ENCODE measurements at regions not wholly inside any gene's neighbourhood (a gene's known extent, or its start where the extent isn't known, plus 50 kb on each side); places are given as distances from the start of the nearest gene placed in this dataset.
"Not testable (repeated sequence)": the region's sequence is repeated elsewhere in the genome, so short reads cannot be mapped to it uniquely, and the experiment has no call there.

DNA sequence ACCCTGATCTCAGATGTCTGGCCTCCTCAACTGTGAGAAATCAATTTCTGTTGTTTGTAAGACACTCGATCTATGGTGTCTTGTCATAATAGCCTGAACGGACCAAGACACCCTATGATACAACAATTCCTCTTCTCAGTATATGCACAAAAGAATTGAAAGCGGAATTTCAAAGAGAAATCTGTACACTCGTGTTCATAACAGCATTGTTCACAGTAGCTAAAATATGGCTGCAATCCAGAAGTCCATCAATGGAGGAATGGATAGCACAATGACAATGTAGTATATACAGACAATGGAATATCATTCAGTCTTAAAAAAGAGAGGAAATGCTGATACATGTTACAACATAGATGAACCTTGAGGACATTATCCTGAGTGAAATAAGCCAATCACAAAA, 354.6 kb downstream of the SFMBT2 start:
- DNase-seq = no peak

- no peak for DNase-seq
Observed at GRCh38 chr10:7054915-7055314, 355.9 kb downstream of the SFMBT2 start.

DNA sequence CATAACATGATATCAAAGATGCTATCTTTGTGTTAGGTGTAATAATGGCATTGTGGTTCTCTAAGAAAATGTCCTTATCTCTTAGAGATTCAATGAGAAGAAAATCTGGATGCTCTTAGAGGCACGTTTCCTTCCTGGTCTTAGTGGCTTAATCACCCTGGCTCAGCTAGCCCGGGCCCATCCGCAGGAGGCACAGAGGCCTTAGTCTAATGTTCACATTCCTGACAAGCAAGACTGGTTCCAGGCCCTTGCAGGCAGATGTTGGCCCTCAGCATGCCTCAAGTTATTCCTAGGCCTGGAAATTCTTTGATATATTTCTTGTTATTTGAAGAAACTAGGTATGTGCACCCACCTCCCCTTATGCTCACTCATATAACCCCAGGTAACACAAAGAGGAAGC, 357.6 kb downstream of the SFMBT2 start:
- DNase-seq = no peak

DNA sequence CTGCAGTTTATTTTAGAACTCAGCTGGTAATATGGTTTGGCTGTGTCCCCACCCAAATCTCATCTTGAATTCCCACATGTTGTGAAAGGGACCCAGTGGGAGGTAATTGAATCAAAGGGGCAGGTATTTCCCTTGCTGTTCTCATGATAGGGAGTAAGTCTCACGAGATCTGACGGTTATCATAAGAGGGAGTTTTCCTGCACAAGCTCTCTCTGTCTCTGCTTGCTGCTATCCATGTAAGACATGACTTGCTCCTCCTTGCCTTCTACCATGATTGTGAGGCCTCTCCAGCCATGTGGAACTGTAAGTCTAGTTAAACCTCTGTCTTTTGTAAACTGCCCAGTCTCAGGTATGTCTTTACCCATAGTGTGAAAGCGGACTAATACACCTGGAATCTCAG, 360.8 kb downstream of the SFMBT2 start:
- not testable (repeated sequence) for DNase-seq

DNA sequence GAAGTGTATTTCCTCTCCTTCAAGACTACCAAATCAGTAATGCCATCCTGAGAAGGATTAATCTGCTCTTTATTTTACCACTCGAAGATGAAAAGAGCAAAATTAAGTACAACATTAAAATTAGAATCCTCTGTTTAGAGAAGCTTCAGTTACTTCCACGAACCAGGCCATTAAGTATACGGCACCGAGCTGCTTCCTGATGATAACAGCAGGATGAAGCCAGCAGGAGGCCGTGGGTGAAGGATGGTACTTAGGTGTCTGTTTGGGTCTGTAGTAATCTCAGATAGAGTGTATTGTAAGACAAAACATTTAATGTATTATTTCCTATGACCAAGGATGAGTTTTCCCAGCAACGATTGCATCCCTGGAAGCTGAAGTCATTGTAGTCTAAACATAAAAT, 362.8 kb downstream of the SFMBT2 start:
- DNase-seq = no peak

- no peak for DNase-seq
Observed at GRCh38 chr10:7046615-7047014, 364.2 kb downstream of the SFMBT2 start.

GRCh38 chr10:7045891-7046599, 364.8 kb downstream of the SFMBT2 start:
- no peak for DNase-seq

DNA sequence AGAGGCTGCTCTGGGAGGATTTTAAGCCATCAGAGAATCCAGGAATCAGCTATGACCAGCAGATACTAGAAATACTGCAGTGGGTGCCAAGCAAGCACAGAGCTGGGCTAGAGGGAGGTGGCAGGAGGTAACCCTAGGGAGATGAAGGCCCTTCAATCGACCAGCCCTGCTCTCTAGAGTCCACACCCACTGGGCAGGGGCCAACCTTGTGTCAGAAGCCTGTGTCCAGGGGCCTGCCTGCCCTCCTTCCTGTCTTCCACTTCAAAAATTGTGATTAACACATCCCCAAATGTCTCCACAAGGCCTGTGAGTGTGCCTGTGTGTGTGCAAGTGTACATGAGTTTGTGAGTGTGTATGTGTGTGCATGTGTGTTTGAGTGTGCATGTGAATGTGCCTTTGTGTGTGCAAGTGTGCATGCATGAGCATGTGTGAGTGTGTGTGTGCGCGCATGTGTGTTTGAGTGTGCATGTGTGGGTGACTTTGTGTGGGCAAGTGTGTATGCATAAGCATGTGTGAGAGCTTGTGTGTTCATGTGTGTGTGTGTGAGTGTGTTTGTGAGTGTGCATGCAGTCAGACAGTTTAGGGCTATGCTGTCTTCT, 367.7 kb downstream of the SFMBT2 start:
- DNase-seq = no peak

GRCh38 chr10:7042419-7043054, 368.3 kb downstream of the SFMBT2 start:
- no peak for DNase-seq

DNA sequence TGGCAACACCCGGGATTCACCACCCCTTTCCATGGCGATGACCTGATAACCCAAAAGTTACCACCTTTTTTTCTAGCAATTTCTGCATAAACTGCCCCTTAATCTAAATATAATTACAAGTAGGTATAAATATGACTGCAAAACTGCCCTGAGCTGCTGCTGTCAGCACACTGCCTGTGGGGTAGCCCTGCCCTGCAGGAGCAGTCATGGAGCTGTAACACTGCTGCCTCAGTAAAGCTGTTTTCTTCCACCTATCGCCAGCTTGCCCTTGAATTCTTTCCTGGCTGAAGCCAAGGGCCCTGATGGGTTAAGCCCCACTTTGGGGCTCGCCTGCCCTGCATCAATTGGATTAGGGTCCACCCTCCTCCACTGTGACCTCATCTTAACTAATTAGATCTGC, 368.8 kb downstream of the SFMBT2 start:
- no peak for DNase-seq

DNA sequence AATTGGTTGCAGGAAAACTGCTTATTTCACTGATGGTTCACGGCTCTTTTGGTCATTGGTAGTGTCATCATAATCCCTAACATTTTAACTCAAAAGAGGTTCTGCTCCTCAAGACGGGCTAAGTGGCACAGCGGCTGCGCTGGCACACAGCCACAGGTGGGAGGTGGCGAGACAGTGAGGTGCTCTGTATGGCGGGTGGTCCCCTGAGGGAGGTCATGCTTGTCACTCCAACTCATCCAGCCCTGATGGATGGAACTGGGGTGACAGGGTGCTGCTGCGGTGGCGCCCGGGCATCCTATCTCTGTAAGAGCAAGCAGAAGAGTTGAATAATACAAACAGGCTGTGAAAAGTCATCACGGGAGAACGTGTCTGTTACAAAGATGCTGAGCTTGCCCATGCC, 370.2 kb downstream of the SFMBT2 start:
- no peak for DNase-seq

DNA sequence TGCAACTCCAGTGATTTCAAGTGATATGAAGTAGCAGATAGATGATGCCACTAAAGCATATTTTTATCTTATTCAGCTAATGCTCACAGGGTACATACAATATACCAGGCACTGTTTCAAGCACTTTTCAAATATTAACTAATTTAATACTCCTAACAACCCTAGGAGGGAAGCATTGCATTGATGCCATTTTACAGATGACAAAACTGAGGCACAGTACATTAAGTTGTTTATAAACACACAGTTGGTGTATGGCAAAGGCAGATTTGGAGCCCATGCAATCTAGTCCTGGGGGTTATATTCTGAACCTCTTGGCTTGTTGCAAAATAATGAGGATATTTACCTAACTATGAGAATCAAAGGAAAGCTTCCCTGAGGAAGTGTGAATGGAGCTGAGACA, 371.0 kb downstream of the SFMBT2 start:
- DNase-seq = no peak

DNA sequence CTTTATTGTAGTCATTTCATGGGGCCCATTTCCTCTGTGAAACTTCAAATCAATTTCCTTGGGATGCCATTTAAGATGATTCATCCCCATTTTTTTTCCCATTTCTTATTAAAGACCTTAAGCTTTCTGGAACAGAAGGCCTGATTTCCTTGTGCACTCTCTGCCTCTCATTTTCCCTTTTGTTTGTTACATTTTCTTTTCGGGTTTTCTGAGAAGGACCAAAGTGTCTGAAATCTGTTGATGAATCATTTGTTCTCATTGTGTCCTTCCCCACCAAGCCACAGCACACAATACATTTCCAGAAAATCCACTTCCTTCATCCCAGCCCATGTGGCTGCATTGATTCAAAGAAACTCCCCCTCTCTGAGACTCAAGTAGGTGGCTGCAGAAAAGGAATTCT, 372.4 kb downstream of the SFMBT2 start:
- DNase-seq = no peak

DNA sequence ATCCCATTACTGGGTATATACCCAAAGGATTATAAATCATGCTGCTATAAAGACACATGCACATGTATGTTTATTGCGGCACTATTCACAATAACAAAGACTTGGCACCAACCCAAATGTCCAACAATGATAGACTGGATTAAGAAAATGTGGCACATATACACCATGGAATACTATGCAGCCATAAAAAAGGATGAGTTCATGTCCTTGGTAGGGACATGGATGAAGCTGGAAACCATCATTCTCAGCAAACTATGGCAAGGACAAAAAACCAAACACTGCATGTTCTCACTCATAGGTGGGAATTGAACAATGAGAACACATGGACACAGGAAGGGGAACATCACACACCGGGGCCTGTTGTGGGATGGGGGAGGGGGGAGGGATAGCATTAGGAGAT, 373.4 kb downstream of the SFMBT2 start:
- DNase-seq = not testable (repeated sequence)

GRCh38 chr10:7036951-7037350, 373.9 kb downstream of the SFMBT2 start:
- DNase-seq = no peak

GRCh38 chr10:7035126-7035761, 375.6 kb downstream of the SFMBT2 start:
- no peak for DNase-seq

DNA sequence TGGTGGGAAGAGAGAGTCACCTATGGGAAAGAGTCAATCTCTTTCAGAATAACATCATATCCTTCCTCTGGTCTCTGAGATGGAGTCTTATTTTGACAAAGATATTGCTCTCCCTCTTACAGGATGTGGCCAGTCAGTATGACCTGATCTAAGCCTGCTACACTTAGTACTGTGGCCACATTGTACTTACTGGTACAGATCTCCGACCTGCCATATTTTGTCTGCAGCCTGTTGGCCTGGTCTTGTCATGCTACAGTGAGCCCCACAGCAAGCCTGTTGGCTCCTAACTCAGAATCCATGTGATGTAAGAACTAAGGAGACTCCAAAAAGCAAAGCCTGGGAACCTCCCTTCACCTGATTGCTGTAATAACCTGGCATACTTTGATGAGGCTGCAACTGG, 377.8 kb downstream of the SFMBT2 start:
- no peak for DNase-seq

DNA sequence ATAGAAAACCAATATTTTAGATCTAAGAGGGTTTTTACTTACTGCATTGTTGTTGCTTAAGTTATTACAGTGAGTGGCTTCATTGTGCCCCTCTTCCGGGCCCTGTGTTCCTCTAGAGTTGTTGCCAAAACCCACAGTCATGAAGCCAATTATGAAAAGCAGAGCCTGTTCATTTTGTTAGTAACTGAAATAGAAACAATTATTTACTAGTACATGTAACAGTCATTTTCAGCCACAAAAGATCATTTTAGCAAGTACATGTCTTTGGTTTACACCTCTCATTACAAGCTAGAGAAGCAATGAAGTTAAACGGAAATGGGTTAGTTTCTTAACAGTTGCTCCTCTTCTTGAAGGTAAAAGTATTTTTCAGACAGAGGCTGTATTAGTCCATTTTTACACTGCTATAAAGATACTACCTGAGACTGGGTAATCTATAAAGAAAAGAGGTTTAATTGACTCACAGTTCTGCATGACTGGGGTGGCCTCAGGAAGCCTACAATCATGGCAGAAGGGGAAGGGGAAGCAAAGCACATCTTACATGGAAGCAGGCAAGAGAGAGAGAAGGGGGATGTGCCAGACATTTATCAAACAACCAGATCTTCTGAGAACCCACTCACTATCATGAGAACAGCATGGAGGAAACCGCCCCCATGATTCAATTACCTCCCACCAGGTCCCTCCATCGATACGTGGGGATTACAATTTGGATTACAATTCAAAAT, 380.5 kb downstream of the SFMBT2 start:
- DNase-seq = no peak

DNA sequence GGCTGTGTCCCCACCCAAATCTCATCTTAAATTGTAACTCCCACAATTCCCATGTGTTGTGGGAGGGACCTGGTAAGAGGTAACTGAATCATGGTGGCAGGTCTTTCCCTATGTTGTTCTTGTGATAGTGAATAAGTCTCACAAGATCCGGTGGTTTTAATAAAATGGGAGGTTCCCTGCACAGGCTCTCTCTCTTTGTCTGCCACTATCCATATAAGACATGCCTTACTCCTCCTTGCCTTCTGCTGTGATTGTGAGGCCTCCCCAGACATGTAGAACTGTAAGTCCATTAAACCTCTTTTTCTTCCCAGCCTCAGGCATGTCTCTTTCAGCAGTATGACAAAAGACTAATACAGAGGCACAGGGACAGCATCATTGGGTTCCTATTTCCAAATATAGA, 381.2 kb downstream of the SFMBT2 start:
- no peak for DNase-seq

DNA sequence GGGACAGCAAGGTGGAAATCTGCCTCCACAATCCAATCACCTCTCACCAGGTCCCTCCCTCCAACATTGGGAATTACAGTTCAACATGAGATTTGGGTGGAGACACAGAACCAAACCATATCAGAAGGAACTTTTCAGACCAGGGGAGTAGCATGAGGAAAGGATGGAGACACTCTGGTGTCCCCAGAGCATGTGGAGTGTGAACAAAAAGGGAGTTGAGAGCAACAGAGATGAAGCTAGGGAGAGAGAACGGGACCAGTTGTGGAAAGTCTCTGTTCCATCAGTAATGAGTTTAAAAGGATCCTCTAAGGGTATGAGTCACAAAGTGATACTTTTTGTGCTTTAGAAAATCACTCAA, 382.0 kb downstream of the SFMBT2 start:
- DNase-seq = no peak

GRCh38 chr10:7027913-7028808, 382.7 kb downstream of the SFMBT2 start:
- DNase-seq = no peak

- DNase-seq = no peak
Observed at GRCh38 chr10:7027237-7027912, 383.5 kb downstream of the SFMBT2 start.

Data from NCI-H2081 treated with DMSO at 0.1 percent for 48 hours (cell line).